ENCODE measurements at regions not wholly inside any gene's neighbourhood (a gene's known extent, or its start where the extent isn't known, plus 50 kb on each side); places are given as distances from the start of the nearest gene placed in this dataset.

DNA sequence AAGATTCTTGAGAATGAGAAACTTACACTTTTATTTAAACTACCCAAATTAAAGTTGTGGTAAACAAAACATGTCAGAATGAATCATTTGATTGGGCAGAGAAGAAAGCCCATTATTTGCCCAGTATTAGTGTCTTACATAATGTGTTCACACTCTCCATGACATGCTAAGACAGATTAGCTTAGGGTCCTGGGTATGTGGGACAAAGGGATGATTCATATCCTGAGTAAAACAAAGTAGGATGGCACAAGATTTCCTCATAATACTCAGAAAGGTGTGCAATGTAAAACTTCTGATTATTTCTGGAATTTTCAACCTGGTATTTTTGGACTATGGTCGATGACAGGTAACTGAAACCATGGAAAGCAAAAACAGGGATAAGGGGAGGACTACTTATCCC, 183.9 kb upstream of the POU5F2 start:
- H4K91ac ChIP-seq (ENCODE audit: insufficient read depth, low read depth, low read length): no peak overlapping the region
- H4K8ac ChIP-seq (ENCODE audit: low read depth in 2 of 2, low read length in 2 of 2): no peak overlapping the region
- no CpG with 5 or more reads among the region's 1 CpG for WGBS, 2 experiments (ENCODE audit: extremely low coverage in 2 of 2, insufficient read length in 1 of 2)
- no peak overlapping the region for H2BK20ac ChIP-seq (ENCODE audit: low read depth, low read length)
- no peak overlapping the region for H3K18ac ChIP-seq (ENCODE audit: low read depth, low read length)
- H2AK9ac ChIP-seq (replicated peaks; ENCODE audit: low read depth, low read length, poor library complexity): no peak overlapping the region
- H3K9ac ChIP-seq (ENCODE audit: low read depth, low read length): no peak overlapping the region
- H2AK5ac ChIP-seq (ENCODE audit: low read depth, low read length): no peak overlapping the region
- H3K79me1 ChIP-seq (ENCODE audit: low read depth in 1 of 2, low read length in 2 of 2): no peaks in the 10 kb centered on the region; a peak in 1 of 4 replicates
- no TSS peak for BruUV-seq (replicated peaks)
- ChIA-PET CTCF (no interaction called here), POLR2A (ENCODE audit: unreplicated experiment) (no interaction called here)
- H3K4me3 ChIP-seq (ENCODE audit: insufficient read depth, low read depth, low read length): no peak overlapping the region
- intact Hi-C loops (cut with micrococcal nuclease): no loop called here
- H3K23ac ChIP-seq (ENCODE audit: low read depth, low read length): no peak overlapping the region
- no peak overlapping the region for H3K14ac ChIP-seq (replicated peaks; ENCODE audit: low read depth, low read length)
- H4K20me1 ChIP-seq (ENCODE audit: insufficient read depth, low read length): no peaks in the 10 kb centered on the region
- H3K9me3 ChIP-seq (ENCODE audit: control insufficient read depth, insufficient read depth, low read length): no peaks in the 10 kb centered on the region
- no peaks in the 10 kb centered on the region for H3K36me3 ChIP-seq (ENCODE audit: control insufficient read depth, insufficient read depth, low read length)
- H2BK15ac ChIP-seq (ENCODE audit: low read depth, low read length): no peak overlapping the region
- H2BK120ac ChIP-seq (ENCODE audit: low read depth, low read length): no peak overlapping the region
- H3K9me1 ChIP-seq (ENCODE audit: insufficient read depth, low read length): no peaks in the 10 kb centered on the region
- H3K4me2 ChIP-seq (ENCODE audit: low read depth, low read length): no peak overlapping the region
- DNase-seq: no peak
- TF ChIP-seq RCOR1 (IDR thresholded peaks at IDR 0.05; ENCODE audit: insufficient replicate concordance, low read length) (no peak), CHD1 (IDR thresholded peaks at IDR 0.05; ENCODE audit: low read depth, low read length) (no peak), RFX5 (IDR thresholded peaks at IDR 0.05; ENCODE audit: low read depth, low read length) (no peak), SMC3 (IDR thresholded peaks at IDR 0.05; ENCODE audit: low read depth, low read length) (no peak), MXI1 (IDR thresholded peaks at IDR 0.05; ENCODE audit: borderline replicate concordance, low read depth, low read length) (no peak)
- no peak overlapping the region for H3K27ac ChIP-seq (ENCODE audit: insufficient read depth, low read length)
- H4K5ac ChIP-seq (ENCODE audit: low read depth, low read length): no peak overlapping the region
- H3K27me3 ChIP-seq (ENCODE audit: control insufficient read depth, insufficient read depth, low read length): no peaks in the 10 kb centered on the region
- H3K4me1 ChIP-seq (ENCODE audit: control insufficient read depth, insufficient read depth, low read length): peaks cover 2% of the 10 kb centered on the region; the same call in 1 of the 2 replicates
- dilution Hi-C loops (cut with HindIII; ENCODE audit: low sequenced_read_pairs, unreplicated experiment): no loop called here
- no peak overlapping the region for H2BK5ac ChIP-seq (ENCODE audit: low read depth, low read length, poor library complexity, severe bottlenecking)
- ATAC-seq (ENCODE audit: low read depth): no peak
- in situ Hi-C loops (cut with MboI; ENCODE audit: low sequenced_read_pairs): no loop called here
- H2AFZ ChIP-seq (replicated peaks; ENCODE audit: low read length, poor library complexity): no peak overlapping the region
- H3K4ac ChIP-seq (ENCODE audit: low read depth, low read length): no peak overlapping the region
- H3K56ac ChIP-seq (ENCODE audit: extremely low read depth, insufficient read depth, low read length): no peak overlapping the region
